Neural cell (in vitro differentiated cells): ENCODE measurements at regions not wholly inside any gene's neighbourhood (a gene's known extent, or its start where the extent isn't known, plus 50 kb on each side); places are given as distances from the start of the nearest gene placed in this dataset.
"Not testable (repeated sequence)": the region's sequence is repeated elsewhere in the genome, so short reads cannot be mapped to it uniquely, and the experiment has no call there.

ENCODE experiments used
- H2AFZ ChIP-seq: fragments of 200-600, 300-800 bp; sonication (generic), shearing (Covaris generic); 2 replicates; pipeline ENCODE4 v1.6.0; 2014; ENCODE audit warnings: low read depth, mild to moderate bottlenecking, antibody characterized with exemption, low read length, moderate library complexity
- H3F3A ChIP-seq: fragments of 200-600 bp; shearing (Covaris generic); 2 replicates; pipeline ENCODE4 v1.6.1; 2016; ENCODE audit warnings: mild to moderate bottlenecking, moderate library complexity, mixed read lengths, antibody characterized with exemption, low read length; ENCODE audit not compliant: insufficient read depth, poor library complexity, severe bottlenecking
- H3K27ac ChIP-seq: fragments of 200-600, 300-800 bp; sonication (generic), shearing (Covaris generic); 2 replicates; pipeline ENCODE4 v1.5.1; 2014; ENCODE audit warnings: mild to moderate bottlenecking, low read length, moderate library complexity
- H3K27me3 ChIP-seq: fragments of 300-800, 200-600 bp; sonication (generic), shearing (Covaris generic); 2 replicates; pipeline ENCODE4 v1.6.0; 2014; ENCODE audit warnings: mild to moderate bottlenecking, low read depth, low read length, moderate library complexity; ENCODE audit not compliant: insufficient read depth
- H3K36me3 ChIP-seq: fragments of 300-800, 200-600 bp; sonication (generic), shearing (Covaris generic); 2 replicates; pipeline ENCODE4 v1.5.1; 2014; ENCODE audit warnings: mild to moderate bottlenecking, antibody characterized with exemption, low read length, moderate library complexity; ENCODE audit not compliant: insufficient read depth
- H3K4me2 ChIP-seq: fragments of 300-800, 200-600 bp; sonication (generic), shearing (Covaris generic); 2 replicates; pipeline ENCODE4 v1.6.0; 2014; ENCODE audit warnings: mild to moderate bottlenecking, low read length
- H3K4me3 ChIP-seq: fragments of 300-800, 200-600 bp; sonication (generic), shearing (Covaris generic); 2 replicates; pipeline ENCODE4 v1.5.1; 2014; ENCODE audit warnings: mild to moderate bottlenecking, low read length, moderate library complexity
- H3K79me2 ChIP-seq: fragments of 200-600 bp; shearing (Covaris generic); replicated peaks from 2 replicates; pipeline ENCODE4 v1.6.0; 2014; ENCODE audit warnings: mild to moderate bottlenecking, low read length, moderate library complexity; ENCODE audit not compliant: insufficient read depth
- H3K9ac ChIP-seq: fragments of 300-800, 200-600 bp; sonication (generic), shearing (Covaris generic); 2 replicates; pipeline ENCODE4 v1.6.1; 2016; ENCODE audit warnings: mild to moderate bottlenecking, low read length, mixed read lengths
- H3K9me2 ChIP-seq: fragments of 200-600 bp; shearing (Covaris generic); 2 replicates; pipeline ENCODE4 v1.6.1; 2016; ENCODE audit warnings: mild to moderate bottlenecking, low read length, mixed read lengths; ENCODE audit not compliant: insufficient read depth
- H3K9me3 ChIP-seq: fragments of 200-600, 300-800 bp; sonication (generic), shearing (Covaris generic); 2 replicates; pipeline ENCODE4 v1.6.1; 2016; ENCODE audit warnings: mild to moderate bottlenecking, mixed run types, low read length, moderate library complexity, mixed read lengths
- H4K20me1 ChIP-seq: fragments of 200-600 bp; shearing (Covaris generic); 2 replicates; pipeline ENCODE4 v1.6.1; 2016; ENCODE audit warnings: mild to moderate bottlenecking, mixed run types; ENCODE audit not compliant: insufficient read depth
- EP300 ChIP-seq: fragments of 450-650 bp; conservative IDR thresholded peaks from 2 replicates; pipeline ENCODE4 v1.6.1; 2014; ENCODE audit warnings: antibody characterized with exemption, mild to moderate bottlenecking, moderate library complexity; ENCODE audit not compliant: poor library complexity, severe bottlenecking
- EZH2 ChIP-seq: fragments of 200-600, 300-800 bp; shearing (Covaris generic), sonication (generic); IDR thresholded peaks from 2 replicates; pipeline ENCODE4 v1.6.1; 2014; ENCODE audit warnings: antibody characterized with exemption, low read length, borderline replicate concordance, mild to moderate bottlenecking; ENCODE audit not compliant: insufficient read depth, poor library complexity, severe bottlenecking
- MXI1 ChIP-seq: fragments of 450-650 bp; conservative IDR thresholded peaks from 2 replicates; pipeline ENCODE4 v1.6.1; 2014; ENCODE audit warnings: antibody characterized with exemption, mild to moderate bottlenecking; ENCODE audit not compliant: poor library complexity, severe bottlenecking
- POLR2AphosphoS5 ChIP-seq: IDR thresholded peaks from 2 replicates; pipeline ENCODE4 v1.6.1; 2012
- RAD21 ChIP-seq: fragments of 450-650 bp; conservative IDR thresholded peaks from 2 replicates; pipeline ENCODE4 v1.6.1; 2014; ENCODE audit warnings: antibody characterized with exemption, mild to moderate bottlenecking, moderate library complexity
- REST ChIP-seq: IDR thresholded peaks from 2 replicates; pipeline ENCODE4 v1.6.1; 2012; ENCODE audit warnings: borderline replicate concordance
- SMC3 ChIP-seq: fragments of 450-650 bp; conservative IDR thresholded peaks from 2 replicates; pipeline ENCODE4 v1.6.1; 2014; ENCODE audit warnings: antibody characterized with exemption, mild to moderate bottlenecking, moderate library complexity; ENCODE audit not compliant: poor library complexity
- TAF1 ChIP-seq: IDR thresholded peaks from 2 replicates; pipeline ENCODE4 v1.6.1; 2012; ENCODE audit warnings: low read depth
- TF ChIP-seq, protein P1 (sequence below): fragments of 450-650 bp; IDR thresholded peaks from 2 replicates; pipeline ENCODE4 v1.5.1; 2014; ENCODE audit warnings: antibody characterized with exemption, mild to moderate bottlenecking, moderate library complexity; ENCODE audit not compliant: poor library complexity, severe bottlenecking

DNA sequence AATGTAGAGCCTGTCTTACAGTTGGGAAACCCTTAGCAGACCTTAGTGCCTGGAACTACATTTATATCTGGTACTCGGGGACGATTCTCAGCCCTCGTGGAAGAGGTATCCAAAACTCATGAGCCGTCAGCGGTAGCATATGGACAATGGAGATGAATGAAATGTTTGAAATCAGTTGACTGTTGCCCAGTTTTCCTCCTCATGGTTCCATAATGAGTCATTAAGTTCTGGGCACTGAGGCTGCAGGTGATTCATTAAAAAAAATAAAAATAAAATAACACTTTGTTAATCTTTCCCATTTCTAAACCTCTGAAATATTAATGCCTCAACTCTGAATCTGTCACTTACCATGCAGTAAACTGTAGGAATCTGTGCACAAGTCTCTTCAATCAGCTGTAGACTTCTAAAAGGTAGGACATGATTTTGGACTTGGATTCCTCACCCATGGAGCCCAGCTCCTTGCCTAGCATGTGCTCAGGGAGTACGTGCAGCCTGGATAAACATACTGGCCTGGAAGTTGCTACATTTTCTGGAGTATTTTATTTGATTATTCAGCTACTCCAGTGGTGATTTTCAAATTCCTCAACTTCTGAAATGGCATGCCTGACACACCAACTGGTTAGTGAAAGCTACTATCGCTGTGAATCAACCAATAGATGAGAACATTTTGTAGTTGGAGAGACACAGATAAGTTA lies 979.2 kb downstream of the CNTNAP5 start:
- Histone ChIP-seq H3K27me3 (no peaks in the 10 kb centered on the region), H3K9me2 (no peaks in the 10 kb centered on the region), H3K36me3 (no peaks in the 10 kb centered on the region), H3K9ac (no peak overlapping the region), H3K4me3 (no peak overlapping the region), H3F3A (no peaks in the 10 kb centered on the region), H3K79me2 (no peaks in the 10 kb centered on the region), H3K4me2 (no peak overlapping the region), H3K9me3 (no peaks in the 10 kb centered on the region), H4K20me1 (no peaks in the 10 kb centered on the region), H3K27ac (no peak overlapping the region), H2AFZ (no peak overlapping the region)
- TF ChIP-seq EP300: no peak
- no peak for TF ChIP-seq MXI1
- TF ChIP-seq POLR2AphosphoS5: no peak
- no peak for TF ChIP-seq REST
- TF ChIP-seq, protein P1, sequence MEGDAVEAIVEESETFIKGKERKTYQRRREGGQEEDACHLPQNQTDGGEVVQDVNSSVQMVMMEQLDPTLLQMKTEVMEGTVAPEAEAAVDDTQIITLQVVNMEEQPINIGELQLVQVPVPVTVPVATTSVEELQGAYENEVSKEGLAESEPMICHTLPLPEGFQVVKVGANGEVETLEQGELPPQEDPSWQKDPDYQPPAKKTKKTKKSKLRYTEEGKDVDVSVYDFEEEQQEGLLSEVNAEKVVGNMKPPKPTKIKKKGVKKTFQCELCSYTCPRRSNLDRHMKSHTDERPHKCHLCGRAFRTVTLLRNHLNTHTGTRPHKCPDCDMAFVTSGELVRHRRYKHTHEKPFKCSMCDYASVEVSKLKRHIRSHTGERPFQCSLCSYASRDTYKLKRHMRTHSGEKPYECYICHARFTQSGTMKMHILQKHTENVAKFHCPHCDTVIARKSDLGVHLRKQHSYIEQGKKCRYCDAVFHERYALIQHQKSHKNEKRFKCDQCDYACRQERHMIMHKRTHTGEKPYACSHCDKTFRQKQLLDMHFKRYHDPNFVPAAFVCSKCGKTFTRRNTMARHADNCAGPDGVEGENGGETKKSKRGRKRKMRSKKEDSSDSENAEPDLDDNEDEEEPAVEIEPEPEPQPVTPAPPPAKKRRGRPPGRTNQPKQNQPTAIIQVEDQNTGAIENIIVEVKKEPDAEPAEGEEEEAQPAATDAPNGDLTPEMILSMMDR: no peak
- TF ChIP-seq RAD21: no peak
- TF ChIP-seq TAF1: no peak
- no peak for TF ChIP-seq SMC3
- no peak for TF ChIP-seq EZH2

GRCh38 chr2:125006676-125007075 lies 981.6 kb downstream of the CNTNAP5 start:
- Histone ChIP-seq H3K9me2 (no peaks in the 10 kb centered on the region), H3K4me3 (no peak overlapping the region), H4K20me1 (no peaks in the 10 kb centered on the region), H2AFZ (no peak overlapping the region), H3F3A (no peaks in the 10 kb centered on the region), H3K9ac (no peak overlapping the region), H3K79me2 (no peaks in the 10 kb centered on the region), H3K9me3 (no peaks in the 10 kb centered on the region), H3K27me3 (no peaks in the 10 kb centered on the region), H3K27ac (no peak overlapping the region), H3K36me3 (no peaks in the 10 kb centered on the region), H3K4me2 (no peak overlapping the region)
- no peak for TF ChIP-seq SMC3
- TF ChIP-seq, protein P1: no peak

- H3K9ac ChIP-seq, H3K4me3 ChIP-seq, H3K4me2 ChIP-seq, H3K27ac ChIP-seq, H3F3A ChIP-seq, H3K36me3 ChIP-seq, H2AFZ ChIP-seq, H3K9me3 ChIP-seq, H3K9me2 ChIP-seq, H3K27me3 ChIP-seq, H4K20me1 ChIP-seq, H3K79me2 ChIP-seq: not testable (repeated sequence)
Observed at GRCh38 chr2:125028721-125029120, 1003.6 kb downstream of the CNTNAP5 start.
